HFFc6 (cell line): ENCODE measurements at regions not wholly inside any gene's neighbourhood (a gene's known extent, or its start where the extent isn't known, plus 50 kb on each side); places are given as distances from the start of the nearest gene placed in this dataset.

Experiments
- DNase-seq: peaks from one replicate; pipeline ENCODE4 v3.0.0-alpha.2; 2018
- H3K27ac Mint-ChIP-seq: 2 replicates; pipeline ENCODE4 v1.8.0; 2020; ENCODE audit warnings: mild to moderate bottlenecking, mixed read lengths
- H3K27me3 Mint-ChIP-seq: 2 replicates; pipeline ENCODE4 v1.8.0; 2021; ENCODE audit warnings: mild to moderate bottlenecking, moderate library complexity, mixed read lengths; ENCODE audit not compliant: insufficient read depth
- H3K36me3 Mint-ChIP-seq: 2 replicates; pipeline ENCODE4 v1.8.0; 2021; ENCODE audit warnings: low read depth, mixed read lengths
- H3K4me1 Mint-ChIP-seq: 2 replicates; pipeline ENCODE4 v1.8.0; 2020; ENCODE audit warnings: low read depth, mixed read lengths
- H3K4me3 Mint-ChIP-seq: 2 replicates; pipeline ENCODE4 v1.8.0; 2020; ENCODE audit warnings: mild to moderate bottlenecking, moderate library complexity, mixed read lengths
- H3K9me3 Mint-ChIP-seq: 2 replicates; pipeline ENCODE4 v1.8.0; 2020; ENCODE audit warnings: mild to moderate bottlenecking, mixed read lengths
- CTCF ChIP-seq: fragments of 200-600 bp; sonication (generic); IDR thresholded peaks from 2 replicates; pipeline ENCODE4 v1.5.0; 2021; ENCODE audit warnings: antibody characterized with exemption, mild to moderate bottlenecking

GRCh38 chr2:38215522-38215921 lies 139.6 kb upstream of the CYP1B1 start:
- Mint-ChIP-seq H3K4me3 (no peak overlapping the region), H3K9me3 (no peaks in the 10 kb centered on the region), H3K27me3 (peaks cover 31% of the 10 kb centered on the region), H3K36me3 (no peaks in the 10 kb centered on the region), H3K4me1 (no peaks in the 10 kb centered on the region), H3K27ac (no peak overlapping the region)
- no peak for TF ChIP-seq CTCF
- DNase-seq: no peak

GRCh38 chr2:38214209-38214717 lies 138.3 kb upstream of the CYP1B1 start:
- H3K27ac Mint-ChIP-seq: no peak overlapping the region
- no peak for TF ChIP-seq CTCF
- DNase-seq: no peak
- no peaks in the 10 kb centered on the region for H3K9me3 Mint-ChIP-seq
- H3K4me1 Mint-ChIP-seq: no peaks in the 10 kb centered on the region
- H3K36me3 Mint-ChIP-seq: no peaks in the 10 kb centered on the region
- H3K4me3 Mint-ChIP-seq: no peak overlapping the region
- peaks cover 26% of the 10 kb centered on the region for H3K27me3 Mint-ChIP-seq

- TF ChIP-seq CTCF: no peak
- Mint-ChIP-seq H3K4me1 (no peaks in the 10 kb centered on the region), H3K36me3 (no peaks in the 10 kb centered on the region), H3K4me3 (no peak overlapping the region), H3K9me3 (no peaks in the 10 kb centered on the region), H3K27me3 (peaks cover 24% of the 10 kb centered on the region), H3K27ac (no peak overlapping the region)
- no peak for DNase-seq
Observed at GRCh38 chr2:38213619-38214167, 137.7 kb upstream of the CYP1B1 start.

DNA sequence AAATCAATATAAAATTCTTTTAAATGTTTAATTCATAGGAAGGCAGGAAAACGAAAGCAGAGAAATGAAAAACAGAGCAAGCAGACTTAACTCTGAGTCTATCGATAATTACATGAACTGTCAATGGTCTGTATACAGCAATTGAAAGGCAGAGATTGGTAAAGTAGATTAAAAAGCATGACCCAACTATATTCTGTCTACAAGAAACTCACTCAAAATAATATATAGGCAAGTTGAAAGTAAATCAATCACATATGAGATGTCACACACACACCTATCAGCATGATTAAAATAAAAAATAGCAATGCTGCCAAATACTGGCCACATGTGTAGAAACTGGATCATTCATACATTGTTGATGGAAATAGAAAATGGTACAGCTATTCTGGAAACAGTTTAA lies 136.4 kb upstream of the CYP1B1 start:
- no peaks in the 10 kb centered on the region for H3K4me1 Mint-ChIP-seq
- no peak for TF ChIP-seq CTCF
- H3K27me3 Mint-ChIP-seq: peaks cover 12% of the 10 kb centered on the region
- H3K27ac Mint-ChIP-seq: no peak overlapping the region
- no peaks in the 10 kb centered on the region for H3K9me3 Mint-ChIP-seq
- no peak for DNase-seq
- H3K36me3 Mint-ChIP-seq: no peaks in the 10 kb centered on the region
- H3K4me3 Mint-ChIP-seq: no peak overlapping the region

GRCh38 chr2:38207168-38207567 lies 131.2 kb upstream of the CYP1B1 start:
- Mint-ChIP-seq H3K27me3 (peaks cover 10% of the 10 kb centered on the region), H3K9me3 (no peaks in the 10 kb centered on the region), H3K27ac (no peak overlapping the region), H3K4me1 (no peaks in the 10 kb centered on the region), H3K36me3 (no peaks in the 10 kb centered on the region), H3K4me3 (no peak overlapping the region)
- no peak for TF ChIP-seq CTCF
- DNase-seq: no peak

- Mint-ChIP-seq H3K27me3 (peaks cover 16% of the 10 kb centered on the region), H3K36me3 (no peaks in the 10 kb centered on the region), H3K4me3 (no peak overlapping the region), H3K9me3 (no peaks in the 10 kb centered on the region), H3K27ac (no peak overlapping the region), H3K4me1 (no peaks in the 10 kb centered on the region)
- no peak for DNase-seq
- no peak for TF ChIP-seq CTCF
Observed at GRCh38 chr2:38203446-38203810, 127.5 kb upstream of the CYP1B1 start.
